Esophagus squamous epithelium (tissue), 5 donors: ENCODE measurements at regions not wholly inside any gene's neighbourhood (a gene's known extent, or its start where the extent isn't known, plus 50 kb on each side); places are given as distances from the start of the nearest gene placed in this dataset.

Experiments
- DNase-seq: peaks from one replicate; lab custom pipeline; 2025; lab: John Stamatoyannopoulos, UW
- H3K27ac ChIP-seq, 4 donors: fragments of 200-600 bp; sonication (generic); one replicate each; pipeline ENCODE4 v1.5.1; 2016 to 2019; ENCODE audit warnings: mild to moderate bottlenecking in 1 of 4
- H3K27me3 ChIP-seq, 4 donors: fragments of 200-600 bp; sonication (generic); 1 replicate in 3 of 4; 2 replicates in 1 of 4; pipeline versions ENCODE4 v1.5.1 to v1.6.0; 2017 to 2021; ENCODE audit warnings: antibody characterized with exemption in 1 of 4
- H3K36me3 ChIP-seq, 3 donors: fragments of 200-600 bp; sonication (generic); one replicate each; pipeline ENCODE4 v1.5.1; 2016 to 2019
- H3K4me1 ChIP-seq, 3 donors: fragments of 200-600 bp; sonication (generic); one replicate each; pipeline ENCODE4 v1.5.1; 2017 to 2019
- H3K4me3 ChIP-seq, 4 donors: fragments of 200-600 bp; sonication (generic); 1 replicate in 3 of 4; 2 replicates in 1 of 4; pipeline ENCODE4 v1.5.1; 2016 to 2019; ENCODE audit warnings: mild to moderate bottlenecking in 2 of 4, moderate library complexity in 1 of 4
- H3K9me3 ChIP-seq, 3 donors: fragments of 200-600 bp; sonication (generic); one replicate each; pipeline ENCODE4 v1.5.1; 2016 to 2019
- CTCF ChIP-seq, 6 experiments: fragments of 450-650 bp in 4 of 6; fragments of 200-600 bp in 2 of 6; sonication (generic) in 2 of 6; IDR thresholded peaks; one replicate each; pipeline ENCODE4 v1.5.1; 2016 to 2019; ENCODE audit warnings: antibody characterized with exemption in 6 of 6, mild to moderate bottlenecking in 4 of 6, moderate library complexity in 4 of 6
- POLR2A ChIP-seq, 4 donors: fragments of 450-650 bp; IDR thresholded peaks; one replicate each; pipeline ENCODE4 v1.6.1; 2017; ENCODE audit warnings: antibody characterized with exemption in 4 of 4, mild to moderate bottlenecking in 4 of 4, moderate library complexity in 3 of 4
- WGBS, 2 donors: methylation state at CpG; one replicate each; pipeline ENCODE4 v1.1.5; 2018; 5-methylcytosine and 5-hydroxymethylcytosine counted together
- intact Hi-C: fragments of 100-400 bp; cut with DNase I; formaldehyde crosslinking; loops from one replicate; pipeline ENCODE4 v1.15.0; 2022
- donor health status: DM: yes; HTN: yes; CAD: no.

GRCh38 chr3:182294256-182294655, 499.0 kb upstream of the ATP11B start:
- Histone ChIP-seq H3K27me3 (no peaks in the 10 kb centered on the region), H3K4me3 (no peak overlapping the region), H3K4me1 (no peaks in the 10 kb centered on the region), H3K27ac (no peak overlapping the region), H3K36me3 (no peaks in the 10 kb centered on the region), H3K9me3 (no peaks in the 10 kb centered on the region)
- intact Hi-C loops = no loop called here
- no peak for TF ChIP-seq POLR2A (IDR thresholded peaks at IDR 0.05)
- no peak for TF ChIP-seq CTCF (IDR thresholded peaks at IDR 0.05)
- no peak for DNase-seq
- 90 to 95% methylated on average over 2 of the region's 2 CpGs for WGBS, 2 donors

GRCh38 chr3:182294696-182295095, 498.6 kb upstream of the ATP11B start:
- WGBS, 2 donors = 39 to 77% methylated on average over 2 of the region's 2 CpGs
- Histone ChIP-seq H3K4me1 (no peaks in the 10 kb centered on the region), H3K27ac (no peak overlapping the region), H3K27me3 (no peaks in the 10 kb centered on the region), H3K9me3 (no peaks in the 10 kb centered on the region), H3K36me3 (no peaks in the 10 kb centered on the region), H3K4me3 (no peak overlapping the region)
- intact Hi-C loops = no loop called here
- DNase-seq = no peak
- TF ChIP-seq CTCF (IDR thresholded peaks at IDR 0.05) (no peak), POLR2A (IDR thresholded peaks at IDR 0.05) (no peak)

GRCh38 chr3:182300266-182300665, 493.0 kb upstream of the ATP11B start:
- no peaks in the 10 kb centered on the region for H3K9me3 ChIP-seq
- WGBS, 2 donors = 73 to 83% methylated on average over 4 of the region's 4 CpGs
- H3K27me3 ChIP-seq = no peaks in the 10 kb centered on the region
- no peaks in the 10 kb centered on the region for H3K36me3 ChIP-seq
- no peak overlapping the region for H3K4me3 ChIP-seq
- H3K27ac ChIP-seq = no peak overlapping the region
- no peak for DNase-seq
- no peak for TF ChIP-seq POLR2A (IDR thresholded peaks at IDR 0.05)
- TF ChIP-seq CTCF (IDR thresholded peaks at IDR 0.05) = no peak
- intact Hi-C loops = no loop called here
- H3K4me1 ChIP-seq = no peaks in the 10 kb centered on the region

GRCh38 chr3:182303169-182303568, 490.1 kb upstream of the ATP11B start:
- DNase-seq = no peak
- 0 to 67% methylated on average over 1 of the region's 1 CpG for WGBS, 2 donors
- Histone ChIP-seq H3K4me3 (no peak overlapping the region), H3K36me3 (no peaks in the 10 kb centered on the region), H3K4me1 (no peaks in the 10 kb centered on the region), H3K9me3 (no peaks in the 10 kb centered on the region), H3K27me3 (no peaks in the 10 kb centered on the region), H3K27ac (no peak overlapping the region)
- intact Hi-C loops = no loop called here
- TF ChIP-seq POLR2A (IDR thresholded peaks at IDR 0.05) (no peak), CTCF (IDR thresholded peaks at IDR 0.05) (no peak)

- H3K9me3 ChIP-seq = no peaks in the 10 kb centered on the region
- no peaks in the 10 kb centered on the region for H3K27me3 ChIP-seq
- no peak overlapping the region for H3K4me3 ChIP-seq
- no peak for DNase-seq
- intact Hi-C loops = no loop called here
- no peaks in the 10 kb centered on the region for H3K36me3 ChIP-seq
- no peak overlapping the region for H3K27ac ChIP-seq
- H3K4me1 ChIP-seq = no peaks in the 10 kb centered on the region
- WGBS, 2 donors = 74 to 88% methylated on average over 6 of the region's 6 CpGs
- TF ChIP-seq CTCF (IDR thresholded peaks at IDR 0.05) = no peak
- TF ChIP-seq POLR2A (IDR thresholded peaks at IDR 0.05) = no peak
Observed at GRCh38 chr3:182305881-182306665, 487.2 kb upstream of the ATP11B start.
